Ishikawa (cell line): ENCODE measurements at regions not wholly inside any gene's neighbourhood (a gene's known extent, or its start where the extent isn't known, plus 50 kb on each side); places are given as distances from the start of the nearest gene placed in this dataset.

Experiments
- CEBPB ChIP-seq: IDR thresholded peaks from 2 replicates; pipeline ENCODE4 v1.6.1; 2012
- CREB1 ChIP-seq: IDR thresholded peaks from 2 replicates; pipeline ENCODE4 v1.6.1; 2012; ENCODE audit warnings: low read depth
- EP300 ChIP-seq: IDR thresholded peaks from 2 replicates; pipeline ENCODE4 v1.6.1; 2012; ENCODE audit warnings: borderline replicate concordance
- NFIC ChIP-seq: IDR thresholded peaks from 2 replicates; pipeline ENCODE4 v1.6.1; 2012
- TAF1 ChIP-seq: IDR thresholded peaks from 2 replicates; pipeline ENCODE4 v1.6.1; 2012; ENCODE audit warnings: low read depth, mild to moderate bottlenecking
- TEAD4 ChIP-seq: IDR thresholded peaks from 2 replicates; pipeline ENCODE4 v1.6.1; 2012
- ZBTB7A ChIP-seq: IDR thresholded peaks from 2 replicates; pipeline ENCODE4 v1.6.1; 2012; ENCODE audit warnings: low read depth
- TF ChIP-seq, protein P1 (sequence below): IDR thresholded peaks from 2 replicates; pipeline ENCODE4 v1.6.1; 2012; ENCODE audit warnings: low read depth, mild to moderate bottlenecking

DNA sequence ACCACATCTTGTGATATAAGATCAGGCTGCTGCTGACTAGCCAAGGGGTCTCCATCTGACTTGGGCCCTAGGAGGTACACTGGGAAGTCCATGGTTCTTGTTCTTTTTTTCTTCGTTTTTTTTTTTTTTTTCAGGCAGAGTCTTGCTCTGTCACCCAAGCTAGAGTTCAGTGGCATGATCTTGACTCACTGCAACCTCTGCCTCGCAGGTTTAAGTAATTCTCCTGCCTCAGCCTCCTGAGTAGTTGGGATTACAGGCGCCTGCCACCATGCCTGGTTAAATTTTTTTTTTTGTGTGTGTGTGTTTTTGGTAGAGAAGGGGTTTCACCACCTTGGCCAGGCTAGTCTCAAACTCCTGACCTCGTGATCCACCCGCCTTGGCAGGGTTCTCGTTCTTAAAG, 178.2 kb downstream of the RMST start:
- no peak for TF ChIP-seq NFIC
- no peak for TF ChIP-seq CEBPB
- TF ChIP-seq ZBTB7A, result no peak
- TF ChIP-seq TEAD4, result no peak
- TF ChIP-seq, protein P1, sequence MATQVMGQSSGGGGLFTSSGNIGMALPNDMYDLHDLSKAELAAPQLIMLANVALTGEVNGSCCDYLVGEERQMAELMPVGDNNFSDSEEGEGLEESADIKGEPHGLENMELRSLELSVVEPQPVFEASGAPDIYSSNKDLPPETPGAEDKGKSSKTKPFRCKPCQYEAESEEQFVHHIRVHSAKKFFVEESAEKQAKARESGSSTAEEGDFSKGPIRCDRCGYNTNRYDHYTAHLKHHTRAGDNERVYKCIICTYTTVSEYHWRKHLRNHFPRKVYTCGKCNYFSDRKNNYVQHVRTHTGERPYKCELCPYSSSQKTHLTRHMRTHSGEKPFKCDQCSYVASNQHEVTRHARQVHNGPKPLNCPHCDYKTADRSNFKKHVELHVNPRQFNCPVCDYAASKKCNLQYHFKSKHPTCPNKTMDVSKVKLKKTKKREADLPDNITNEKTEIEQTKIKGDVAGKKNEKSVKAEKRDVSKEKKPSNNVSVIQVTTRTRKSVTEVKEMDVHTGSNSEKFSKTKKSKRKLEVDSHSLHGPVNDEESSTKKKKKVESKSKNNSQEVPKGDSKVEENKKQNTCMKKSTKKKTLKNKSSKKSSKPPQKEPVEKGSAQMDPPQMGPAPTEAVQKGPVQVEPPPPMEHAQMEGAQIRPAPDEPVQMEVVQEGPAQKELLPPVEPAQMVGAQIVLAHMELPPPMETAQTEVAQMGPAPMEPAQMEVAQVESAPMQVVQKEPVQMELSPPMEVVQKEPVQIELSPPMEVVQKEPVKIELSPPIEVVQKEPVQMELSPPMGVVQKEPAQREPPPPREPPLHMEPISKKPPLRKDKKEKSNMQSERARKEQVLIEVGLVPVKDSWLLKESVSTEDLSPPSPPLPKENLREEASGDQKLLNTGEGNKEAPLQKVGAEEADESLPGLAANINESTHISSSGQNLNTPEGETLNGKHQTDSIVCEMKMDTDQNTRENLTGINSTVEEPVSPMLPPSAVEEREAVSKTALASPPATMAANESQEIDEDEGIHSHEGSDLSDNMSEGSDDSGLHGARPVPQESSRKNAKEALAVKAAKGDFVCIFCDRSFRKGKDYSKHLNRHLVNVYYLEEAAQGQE, result no peak
- no peak for TF ChIP-seq CREB1
- no peak for TF ChIP-seq TAF1
- TF ChIP-seq EP300, result no peak
